ENCODE measurements at regions not wholly inside any gene's neighbourhood (a gene's known extent, or its start where the extent isn't known, plus 50 kb on each side); places are given as distances from the start of the nearest gene placed in this dataset.

DNA sequence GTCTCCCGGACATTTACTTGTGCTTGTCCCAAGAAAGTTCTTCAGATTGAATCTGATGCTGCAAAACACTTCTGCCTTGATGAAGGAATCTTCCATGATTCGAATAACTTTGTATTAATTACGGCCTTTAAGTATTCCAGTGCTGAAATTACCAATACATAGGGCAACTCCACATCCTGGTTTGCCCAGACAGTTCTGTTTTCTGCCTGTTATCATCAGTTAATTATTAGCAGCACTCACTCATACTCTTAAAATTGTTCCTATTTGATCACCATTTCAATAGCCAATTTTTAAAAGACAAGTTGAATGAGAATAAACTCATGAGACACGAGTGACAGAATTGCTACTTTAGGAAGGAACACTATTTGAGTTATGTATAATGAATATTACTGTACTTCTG, 620.7 kb upstream of the ZEB2 start:
- Histone ChIP-seq H2AFZ (ENCODE audit: low read depth, low read length) (no peak overlapping the region), H3K27me3 (ENCODE audit: insufficient read depth, low read length) (no peaks in the 10 kb centered on the region), H3K79me2 (ENCODE audit: insufficient read depth, low read length) (no peaks in the 10 kb centered on the region), H3K9me3 (ENCODE audit: insufficient read depth, low read depth, low read length) (no peaks in the 10 kb centered on the region), H3K36me3 (ENCODE audit: insufficient read depth, low read length) (no peaks in the 10 kb centered on the region), H3K27ac (ENCODE audit: low read depth, low read length) (no peak overlapping the region), H3K4me2 (ENCODE audit: low read length) (no peak overlapping the region), H4K20me1 (ENCODE audit: insufficient read depth, low read length) (no peaks in the 10 kb centered on the region), H3K4me3 (ENCODE audit: insufficient read depth, low read depth, low read length) (no peak overlapping the region), H3K9ac (ENCODE audit: low read length) (no peak overlapping the region), H3K4me1 (ENCODE audit: insufficient read depth, low read length) (no peaks in the 10 kb centered on the region)
- DNase-seq (ENCODE audit: low read depth) (no peak), FAIRE-seq (no peak)
- Mint-ChIP-seq H3K4me3 (ENCODE audit: unreplicated experiment) (no peak overlapping the region), H3K27ac (ENCODE audit: unreplicated experiment) (no peak overlapping the region), H3K36me3 (ENCODE audit: low read depth, unreplicated experiment) (no peaks in the 10 kb centered on the region), H3K9me3 (ENCODE audit: unreplicated experiment) (no peaks in the 10 kb centered on the region), H3K4me1 (ENCODE audit: low read depth, unreplicated experiment) (no peaks in the 10 kb centered on the region), H3K27me3 (ENCODE audit: low read depth, unreplicated experiment) (no peaks in the 10 kb centered on the region)
- TF ChIP-seq, protein P1, sequence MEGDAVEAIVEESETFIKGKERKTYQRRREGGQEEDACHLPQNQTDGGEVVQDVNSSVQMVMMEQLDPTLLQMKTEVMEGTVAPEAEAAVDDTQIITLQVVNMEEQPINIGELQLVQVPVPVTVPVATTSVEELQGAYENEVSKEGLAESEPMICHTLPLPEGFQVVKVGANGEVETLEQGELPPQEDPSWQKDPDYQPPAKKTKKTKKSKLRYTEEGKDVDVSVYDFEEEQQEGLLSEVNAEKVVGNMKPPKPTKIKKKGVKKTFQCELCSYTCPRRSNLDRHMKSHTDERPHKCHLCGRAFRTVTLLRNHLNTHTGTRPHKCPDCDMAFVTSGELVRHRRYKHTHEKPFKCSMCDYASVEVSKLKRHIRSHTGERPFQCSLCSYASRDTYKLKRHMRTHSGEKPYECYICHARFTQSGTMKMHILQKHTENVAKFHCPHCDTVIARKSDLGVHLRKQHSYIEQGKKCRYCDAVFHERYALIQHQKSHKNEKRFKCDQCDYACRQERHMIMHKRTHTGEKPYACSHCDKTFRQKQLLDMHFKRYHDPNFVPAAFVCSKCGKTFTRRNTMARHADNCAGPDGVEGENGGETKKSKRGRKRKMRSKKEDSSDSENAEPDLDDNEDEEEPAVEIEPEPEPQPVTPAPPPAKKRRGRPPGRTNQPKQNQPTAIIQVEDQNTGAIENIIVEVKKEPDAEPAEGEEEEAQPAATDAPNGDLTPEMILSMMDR (IDR thresholded peaks at IDR 0.05; ENCODE audit: insufficient read depth, low read depth, low read length), result no peak
- TF ChIP-seq EZH2 (IDR thresholded peaks at IDR 0.05; ENCODE audit: insufficient read depth, low read length), result no peak

- H3K27me3 Mint-ChIP-seq (ENCODE audit: low read depth, unreplicated experiment), result no peaks in the 10 kb centered on the region
- Histone ChIP-seq H3K9ac (ENCODE audit: low read length) (no peak overlapping the region), H3K36me3 (ENCODE audit: insufficient read depth, low read length) (no peaks in the 10 kb centered on the region), H4K20me1 (ENCODE audit: insufficient read depth, low read length) (no peaks in the 10 kb centered on the region), H3K27me3 (ENCODE audit: insufficient read depth, low read length) (no peaks in the 10 kb centered on the region), H3K4me2 (ENCODE audit: low read length) (no peak overlapping the region), H3K27ac (ENCODE audit: low read depth, low read length) (no peak overlapping the region), H3K4me3 (ENCODE audit: insufficient read depth, low read depth, low read length) (no peak overlapping the region), H2AFZ (ENCODE audit: low read depth, low read length) (no peak overlapping the region), H3K9me3 (ENCODE audit: insufficient read depth, low read depth, low read length) (no peaks in the 10 kb centered on the region), H3K4me1 (ENCODE audit: insufficient read depth, low read length) (no peaks in the 10 kb centered on the region), H3K79me2 (ENCODE audit: insufficient read depth, low read length) (no peaks in the 10 kb centered on the region)
- TF ChIP-seq EZH2 (IDR thresholded peaks at IDR 0.05; ENCODE audit: insufficient read depth, low read length), result no peak
- TF ChIP-seq, protein P1 (IDR thresholded peaks at IDR 0.05; ENCODE audit: insufficient read depth, low read depth, low read length), result no peak
- no peak overlapping the region for H3K4me3 Mint-ChIP-seq (ENCODE audit: unreplicated experiment)
- H3K36me3 Mint-ChIP-seq (ENCODE audit: low read depth, unreplicated experiment), result no peaks in the 10 kb centered on the region
- H3K27ac Mint-ChIP-seq (ENCODE audit: unreplicated experiment), result no peak overlapping the region
- DNase-seq (ENCODE audit: low read depth) (no peak), FAIRE-seq (no peak)
- no peaks in the 10 kb centered on the region for H3K4me1 Mint-ChIP-seq (ENCODE audit: low read depth, unreplicated experiment)
- H3K9me3 Mint-ChIP-seq (ENCODE audit: unreplicated experiment), result no peaks in the 10 kb centered on the region
Observed at GRCh38 chr2:145138626-145139025, 618.7 kb upstream of the ZEB2 start.

- TF ChIP-seq, protein P1 (IDR thresholded peaks at IDR 0.05; ENCODE audit: insufficient read depth, low read depth, low read length), result no peak
- no peak for TF ChIP-seq EZH2 (IDR thresholded peaks at IDR 0.05; ENCODE audit: insufficient read depth, low read length)
- no peak for FAIRE-seq
- H3K27ac Mint-ChIP-seq (ENCODE audit: unreplicated experiment), result no peak overlapping the region
- DNase-seq (ENCODE audit: low read depth), result no peak
- Histone ChIP-seq H3K27ac (ENCODE audit: low read depth, low read length) (no peak overlapping the region), H3K4me3 (ENCODE audit: insufficient read depth, low read depth, low read length) (no peak overlapping the region), H4K20me1 (ENCODE audit: insufficient read depth, low read length) (no peaks in the 10 kb centered on the region), H3K27me3 (ENCODE audit: insufficient read depth, low read length) (no peaks in the 10 kb centered on the region), H3K9ac (ENCODE audit: low read length) (no peak overlapping the region), H3K36me3 (ENCODE audit: insufficient read depth, low read length) (no peaks in the 10 kb centered on the region), H3K4me1 (ENCODE audit: insufficient read depth, low read length) (no peaks in the 10 kb centered on the region), H3K9me3 (ENCODE audit: insufficient read depth, low read depth, low read length) (no peaks in the 10 kb centered on the region), H2AFZ (ENCODE audit: low read depth, low read length) (no peak overlapping the region), H3K79me2 (ENCODE audit: insufficient read depth, low read length) (no peaks in the 10 kb centered on the region), H3K4me2 (ENCODE audit: low read length) (no peak overlapping the region)
- no peaks in the 10 kb centered on the region for H3K4me1 Mint-ChIP-seq (ENCODE audit: low read depth, unreplicated experiment)
- no peak overlapping the region for H3K4me3 Mint-ChIP-seq (ENCODE audit: unreplicated experiment)
- H3K27me3 Mint-ChIP-seq (ENCODE audit: low read depth, unreplicated experiment), result no peaks in the 10 kb centered on the region
- H3K9me3 Mint-ChIP-seq (ENCODE audit: unreplicated experiment), result no peaks in the 10 kb centered on the region
- H3K36me3 Mint-ChIP-seq (ENCODE audit: low read depth, unreplicated experiment), result no peaks in the 10 kb centered on the region
Observed at GRCh38 chr2:145137901-145138300, 618.0 kb upstream of the ZEB2 start.

Data from astrocyte (in vitro differentiated cells and primary cell).